GM18909 (cell line): ENCODE measurements at regions not wholly inside any gene's neighbourhood (a gene's known extent, or its start where the extent isn't known, plus 50 kb on each side); places are given as distances from the start of the nearest gene placed in this dataset.

Experiments used
- ATAC-seq: cut with Tn5 transposase; IDR thresholded peaks from one replicate; pipeline ENCODE4 v1.9.1; 2021; ENCODE audit warnings: mild to moderate bottlenecking; ENCODE audit not compliant: unreplicated experiment, poor library complexity

DNA sequence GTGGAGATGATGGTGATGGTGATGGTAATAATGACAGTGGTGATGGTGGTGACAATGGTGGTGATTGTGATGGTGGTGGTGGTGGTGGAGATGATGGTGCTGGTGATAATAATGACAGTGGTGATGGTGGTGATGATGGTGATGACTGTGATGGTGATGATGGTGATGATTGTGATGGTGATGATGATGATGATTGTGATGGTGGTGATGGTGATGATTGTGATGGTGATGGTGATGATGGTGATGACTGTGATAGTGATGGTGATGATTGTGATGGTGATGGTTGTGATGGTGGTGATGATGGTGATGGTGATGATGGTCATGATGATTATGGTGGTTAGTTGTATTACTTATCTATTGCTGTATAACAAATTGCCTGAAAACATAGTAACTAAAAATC is 108.9 kb upstream of the NKX1-1 start:
- no peak for ATAC-seq

DNA sequence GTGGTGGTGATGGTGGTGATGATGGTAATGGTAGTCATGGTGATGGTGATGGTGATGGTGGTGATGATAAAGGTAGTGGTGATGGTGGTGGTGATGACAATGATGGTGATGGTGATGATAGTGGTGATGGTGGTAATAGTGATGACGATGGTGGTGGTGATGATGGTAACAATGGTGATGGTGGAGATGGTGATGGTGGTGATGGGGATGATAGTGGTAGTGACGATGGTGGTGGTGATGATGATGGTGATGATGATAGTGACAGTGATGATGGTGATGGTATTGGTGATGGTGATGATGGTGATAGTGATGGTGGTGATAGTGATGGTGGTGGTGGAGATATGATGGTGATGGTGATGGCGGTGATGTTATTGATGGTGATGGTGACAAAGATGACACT is 108.4 kb upstream of the NKX1-1 start:
- ATAC-seq = no peak

DNA sequence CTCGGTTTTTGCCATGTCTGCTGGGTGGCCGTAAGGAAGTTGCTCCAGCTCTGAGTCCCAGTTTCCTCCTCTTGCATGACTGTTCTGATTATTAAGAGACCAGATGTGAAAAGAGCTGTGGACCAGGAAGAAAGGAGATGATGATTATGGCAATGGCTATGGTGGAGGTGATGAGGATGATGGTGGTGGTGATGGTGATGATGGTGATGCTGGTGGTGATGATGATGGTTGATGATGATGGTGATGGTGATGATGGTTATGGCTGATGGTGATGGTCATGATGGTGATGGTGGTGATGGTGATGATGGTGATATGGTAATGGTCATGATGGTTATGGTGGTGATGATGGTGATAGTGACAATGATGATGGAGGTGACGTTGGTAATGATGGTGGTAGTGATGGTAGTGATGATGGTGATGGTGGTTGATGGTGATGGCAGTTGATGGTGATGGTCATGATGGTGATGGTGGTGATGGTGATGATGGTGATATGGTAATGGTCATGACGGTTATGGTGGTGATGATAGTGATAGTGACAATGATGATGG is 107.8 kb upstream of the NKX1-1 start:
- ATAC-seq = no peak

DNA sequence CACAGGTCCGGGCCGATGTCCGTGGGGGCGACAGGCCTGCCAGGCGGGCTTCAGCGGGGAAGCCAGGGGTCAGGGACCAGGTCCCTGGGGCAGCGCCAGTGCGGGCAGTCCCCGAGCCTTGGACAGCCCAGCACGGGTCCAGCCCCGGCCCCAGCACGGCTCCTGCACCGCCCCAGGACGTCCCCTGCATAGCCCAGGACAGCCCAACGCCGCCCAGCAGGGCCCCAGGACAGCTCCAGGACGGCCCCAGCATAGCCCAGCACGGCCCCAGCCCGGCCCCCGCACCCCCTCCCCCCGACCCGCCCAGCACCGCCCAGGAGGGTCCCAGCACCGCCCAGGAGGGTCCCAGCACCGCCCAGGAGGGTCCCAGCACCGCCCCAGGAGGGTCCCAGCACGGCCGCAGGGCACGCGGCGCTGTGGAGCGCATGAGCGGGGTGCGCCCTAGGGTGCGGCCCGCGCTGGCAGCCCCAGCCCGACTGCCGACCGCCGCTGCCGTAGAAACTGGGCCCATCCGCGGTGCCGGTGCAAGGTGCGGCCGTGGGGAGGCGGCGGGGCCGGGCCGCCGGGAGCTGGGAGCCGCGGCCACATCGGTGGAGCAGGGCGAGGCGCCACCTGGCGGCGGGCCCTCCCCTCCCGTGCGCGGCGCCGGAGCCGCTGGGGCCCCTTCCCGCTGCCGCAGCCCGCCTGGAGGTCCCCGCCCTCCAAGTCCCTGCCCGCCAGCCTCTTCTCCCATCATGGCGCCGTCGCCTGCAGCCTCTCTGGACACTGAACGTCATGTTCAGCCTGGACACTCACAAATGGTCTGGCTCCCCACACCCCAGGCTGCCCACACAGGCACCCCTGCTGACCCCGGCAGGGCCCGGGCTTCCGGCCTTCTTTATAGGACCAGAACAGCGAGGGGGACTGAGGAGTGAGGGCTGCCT is 106.8 kb upstream of the NKX1-1 start:
- no peak for ATAC-seq

DNA sequence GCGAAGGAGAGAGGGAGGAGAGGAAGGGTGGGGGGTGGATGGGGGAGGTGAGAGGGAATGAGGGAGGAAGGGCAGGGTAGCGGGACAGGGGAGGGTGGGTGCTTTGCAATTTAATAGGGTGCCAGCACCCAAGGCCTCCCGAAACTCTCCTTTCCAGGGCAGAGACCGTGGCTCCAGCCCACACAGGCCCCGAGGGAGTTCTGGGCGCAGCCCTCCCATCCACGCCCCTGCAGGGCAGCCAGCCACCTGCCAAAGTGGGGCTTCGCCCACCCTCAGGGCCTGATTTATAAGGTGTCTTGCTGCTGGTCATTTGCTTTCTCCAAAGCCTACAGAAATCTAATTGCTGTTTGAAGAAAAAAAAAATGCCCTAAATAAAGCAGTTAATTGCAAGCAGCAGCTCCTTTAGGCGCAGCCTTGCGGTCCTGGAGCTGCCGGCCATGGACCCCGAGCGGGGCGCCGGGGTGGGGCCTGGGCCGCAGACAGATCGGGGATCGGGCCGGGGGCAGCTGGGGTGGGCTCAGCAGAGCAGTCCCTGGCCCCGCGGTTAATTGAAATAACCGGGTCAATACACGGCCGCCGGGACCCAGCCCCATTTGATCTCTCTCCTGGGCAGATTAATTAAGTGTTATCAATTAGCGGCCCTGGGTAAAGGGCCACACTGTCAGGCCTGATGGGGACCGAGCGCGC is 106.0 kb upstream of the NKX1-1 start:
- ATAC-seq = no peak

DNA sequence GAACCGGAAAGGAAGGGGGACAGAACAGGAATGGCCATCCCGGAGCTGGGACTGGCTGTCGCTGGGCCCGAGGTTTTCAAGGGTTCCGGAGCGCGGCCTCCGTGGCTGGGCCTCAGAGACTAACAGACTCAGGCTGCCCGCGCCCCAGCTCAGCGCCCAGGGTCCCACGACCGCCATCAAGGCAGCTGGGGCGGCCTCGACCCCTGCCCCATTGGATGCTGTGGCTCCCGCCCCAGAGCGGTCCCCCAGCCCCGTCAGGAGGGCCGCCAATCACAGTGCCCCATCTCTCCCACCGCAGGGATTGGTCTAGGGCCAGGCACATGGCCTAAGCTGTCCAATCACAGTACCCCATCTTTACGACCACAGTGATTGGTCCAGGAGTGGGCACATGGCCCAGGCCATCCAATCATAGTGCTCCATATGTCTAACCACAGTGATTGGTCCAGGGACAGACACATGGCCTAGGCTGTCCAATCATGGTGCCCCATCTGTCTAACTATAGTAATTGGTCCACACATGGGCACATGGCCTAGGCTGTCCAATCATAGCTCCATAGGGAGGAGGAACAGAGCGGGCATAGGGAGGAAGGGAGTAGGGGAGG is 105.3 kb upstream of the NKX1-1 start:
- ATAC-seq = no peak

DNA sequence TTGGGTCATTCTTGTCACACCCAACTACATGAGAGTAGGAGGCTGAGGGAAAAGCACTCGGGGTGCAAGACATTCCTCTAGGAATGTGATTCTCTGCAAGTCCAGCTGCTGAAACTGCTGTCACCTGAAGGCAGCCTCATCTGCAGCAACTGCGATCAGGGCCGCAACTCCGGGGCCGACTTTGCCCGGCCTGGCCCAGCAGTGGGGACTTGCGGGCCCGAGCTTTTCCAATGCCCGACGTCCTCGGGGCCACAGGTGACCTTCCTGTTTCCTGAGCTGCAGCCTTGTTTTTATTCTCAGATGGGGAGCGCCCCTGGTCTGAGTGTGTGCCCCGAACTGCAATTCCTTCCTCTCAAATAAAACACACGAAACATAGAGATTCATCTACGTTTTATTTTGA is 104.7 kb upstream of the NKX1-1 start:
- ATAC-seq = no peak

DNA sequence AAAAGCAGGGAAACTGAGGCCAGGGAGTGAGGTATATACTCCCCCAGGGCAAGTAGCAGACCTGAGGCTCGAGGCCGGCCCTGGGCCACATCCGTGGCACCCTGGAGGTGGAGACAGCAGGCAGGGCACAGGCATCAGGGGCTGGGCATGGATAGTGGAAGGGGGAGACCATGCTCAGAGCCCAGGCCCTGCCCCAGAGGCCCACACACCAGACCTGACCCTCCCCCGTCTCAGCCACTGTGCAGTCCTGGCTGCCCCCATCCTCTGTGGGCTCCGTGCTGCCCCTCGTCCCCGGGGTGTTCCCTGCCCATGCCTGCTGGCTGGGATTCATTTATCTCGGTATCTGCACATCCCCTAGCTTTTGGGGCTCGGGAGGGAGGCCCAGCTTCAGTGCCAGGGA is 103.1 kb upstream of the NKX1-1 start:
- no peak for ATAC-seq

DNA sequence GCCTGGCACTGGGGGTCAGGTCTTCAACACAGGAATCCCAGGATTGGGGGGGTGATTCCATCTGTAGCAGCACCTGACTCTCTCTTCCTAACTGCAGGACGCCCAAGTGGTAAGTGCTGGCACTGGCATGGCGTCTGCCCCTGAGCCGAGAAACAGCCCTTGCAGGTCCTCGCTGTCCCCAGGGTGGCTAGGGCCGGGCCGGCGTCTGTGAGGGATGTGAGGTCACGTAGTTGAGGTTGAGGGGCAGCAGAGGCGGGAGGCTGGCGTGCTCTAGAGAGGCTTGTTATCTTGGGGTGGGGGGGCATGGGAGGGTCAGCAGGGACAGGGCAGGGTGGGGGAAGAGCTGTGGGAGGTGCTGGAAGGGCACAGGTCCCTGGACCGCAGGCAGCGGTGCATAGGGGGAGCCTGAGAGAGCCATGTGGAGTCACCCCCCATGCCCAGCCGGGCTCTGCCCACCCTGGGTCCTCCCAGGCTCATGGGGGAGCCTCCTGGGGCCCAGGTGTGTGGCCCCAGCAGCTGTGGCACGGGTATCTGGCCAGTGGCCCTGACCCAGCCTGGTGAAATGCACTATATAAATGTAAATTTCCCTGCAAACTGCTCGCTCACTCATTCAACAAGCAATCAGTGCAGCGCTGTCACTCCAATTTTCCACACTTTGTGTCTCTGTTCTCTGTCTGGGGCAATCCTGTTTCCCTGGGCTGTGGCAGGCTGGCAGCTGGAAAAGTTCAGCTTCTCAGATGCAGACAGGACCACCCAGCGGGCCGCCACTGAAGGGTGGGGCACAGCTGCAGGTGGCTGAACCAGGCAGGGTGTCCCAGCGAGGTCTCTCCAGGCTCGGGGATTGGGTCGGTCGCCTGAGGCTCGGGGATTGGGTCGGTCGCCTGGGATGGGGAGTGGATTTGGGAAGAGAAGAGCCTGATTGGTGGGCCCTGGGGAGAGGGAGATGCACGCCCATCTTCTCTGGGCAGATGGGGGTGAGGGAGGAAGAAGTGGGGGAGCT is 102.2 kb upstream of the NKX1-1 start:
- no peak for ATAC-seq

DNA sequence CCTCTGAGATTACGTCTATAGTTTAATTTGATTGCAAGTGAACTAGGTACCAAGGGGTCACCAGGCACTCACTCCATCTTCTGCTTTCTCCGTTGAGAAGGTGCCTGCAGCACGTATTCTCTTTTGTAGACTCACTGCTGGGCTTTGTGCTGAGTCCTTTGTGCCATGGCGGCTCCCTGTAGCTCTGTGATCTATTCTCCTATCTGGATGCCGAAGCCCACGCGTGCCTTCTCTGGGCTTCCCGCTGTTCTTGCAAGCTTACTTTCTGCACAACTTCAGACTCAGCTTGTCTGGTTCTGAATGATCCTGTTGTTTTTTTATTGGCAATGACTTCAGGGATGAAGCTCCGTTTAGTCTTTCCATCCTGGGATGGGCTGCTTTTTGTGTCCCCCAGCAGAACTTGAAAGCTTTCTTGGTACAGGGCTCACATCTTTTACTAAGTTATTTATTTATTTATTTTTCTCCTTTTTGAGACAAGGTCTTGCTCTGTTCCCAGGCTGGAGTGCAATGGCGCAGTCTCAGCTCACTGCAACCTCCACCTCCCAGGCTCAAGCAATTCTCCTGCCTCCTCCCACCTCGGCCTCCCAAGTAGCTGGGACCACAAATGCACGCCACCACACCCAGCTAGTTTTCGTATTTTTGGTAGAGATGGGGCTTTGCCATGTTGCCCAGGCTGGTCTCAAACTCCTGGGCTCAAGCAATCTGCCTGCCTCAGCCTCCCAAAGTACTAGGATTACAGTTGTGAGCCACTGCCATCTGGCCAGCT is 100.9 kb upstream of the NKX1-1 start:
- no peak for ATAC-seq

DNA sequence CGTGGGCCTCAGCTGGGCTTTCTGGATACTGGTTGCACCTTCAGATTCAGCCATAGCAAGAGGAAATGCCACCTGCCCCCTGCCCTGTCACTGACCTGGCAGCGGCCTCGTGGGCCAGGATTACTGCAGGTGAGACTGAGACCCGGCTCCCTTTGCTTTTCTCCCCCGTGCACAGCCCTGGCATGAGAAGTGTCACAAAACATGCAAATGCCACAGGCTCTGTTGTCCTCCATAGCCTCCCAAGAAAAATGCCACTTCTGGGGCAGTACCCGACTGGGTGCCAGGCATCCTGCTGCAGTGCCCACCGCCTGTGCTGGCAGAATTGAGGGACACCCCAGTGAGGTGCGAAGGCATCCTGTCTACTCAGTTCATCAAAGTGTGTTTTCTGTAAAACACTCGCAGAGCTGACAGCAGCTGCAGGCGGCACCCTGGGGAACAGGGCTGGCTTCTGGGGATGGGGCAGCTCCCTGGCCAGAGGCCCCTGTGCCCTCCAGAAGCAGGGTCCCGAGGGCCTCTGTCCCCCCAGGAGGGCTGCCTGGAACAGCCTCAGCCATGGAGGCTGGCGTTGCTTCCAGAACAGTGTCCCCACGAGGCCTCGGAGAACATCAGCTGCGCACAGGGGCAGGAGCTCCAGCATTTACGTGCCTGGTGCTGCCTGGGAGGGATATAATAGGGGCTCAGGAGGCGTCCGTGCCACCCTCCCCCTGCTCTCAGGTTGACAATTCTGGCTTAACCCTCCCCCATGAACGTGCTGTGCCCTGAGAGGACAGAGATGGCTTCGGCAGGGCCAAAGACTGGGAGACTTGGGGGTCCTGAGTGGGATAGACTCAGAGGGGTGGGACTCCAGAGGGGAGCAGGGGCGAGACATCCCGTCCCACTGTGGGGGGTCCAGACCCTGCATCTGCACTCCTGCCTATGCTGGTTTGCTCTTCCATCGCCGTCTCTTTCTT is 99.5 kb upstream of the NKX1-1 start:
- ATAC-seq = no peak

DNA sequence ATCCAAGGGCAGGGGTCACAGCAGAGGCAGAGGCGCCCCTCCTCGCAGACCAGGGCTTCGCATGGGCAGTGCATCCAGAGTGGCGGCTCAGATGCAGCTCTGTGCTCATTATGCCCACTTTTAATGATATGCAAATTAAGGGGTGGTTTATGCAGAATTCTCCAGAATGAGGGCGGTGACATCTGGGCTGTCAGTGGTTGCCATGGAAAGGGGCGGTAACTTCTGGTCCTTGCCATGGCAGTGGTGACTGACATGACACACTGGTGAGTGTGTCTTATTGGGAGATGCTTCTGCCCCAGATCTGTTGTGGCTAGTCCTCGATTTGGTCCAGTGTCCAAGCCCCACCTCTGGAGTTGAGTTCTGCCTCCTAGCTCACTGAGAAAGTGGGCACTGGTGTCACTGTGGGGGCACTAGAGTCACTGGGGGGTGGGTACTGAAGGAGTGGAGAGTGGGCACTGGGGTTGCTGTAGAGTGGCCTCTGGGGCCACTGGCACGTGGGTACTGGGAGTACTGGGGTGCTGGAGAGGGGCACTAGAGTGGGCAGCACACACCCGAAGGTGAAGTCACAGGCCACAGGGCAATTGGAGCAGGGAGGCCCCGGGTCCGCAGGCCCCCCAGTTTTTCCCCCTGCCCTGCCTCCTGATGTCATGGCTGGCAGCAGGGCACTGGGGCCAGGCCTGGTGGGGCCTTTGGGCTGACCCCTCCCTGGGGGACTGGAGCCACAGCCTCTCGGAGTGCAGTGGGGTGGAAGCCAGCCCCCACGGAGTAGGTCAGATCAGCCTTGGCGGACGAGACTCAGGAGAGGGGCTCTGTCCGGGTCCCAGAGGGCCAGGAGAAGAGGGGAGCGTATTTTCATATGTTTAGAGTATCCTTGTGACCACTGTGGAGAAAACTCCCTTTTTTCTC is 98.6 kb upstream of the NKX1-1 start:
- no peak for ATAC-seq

DNA sequence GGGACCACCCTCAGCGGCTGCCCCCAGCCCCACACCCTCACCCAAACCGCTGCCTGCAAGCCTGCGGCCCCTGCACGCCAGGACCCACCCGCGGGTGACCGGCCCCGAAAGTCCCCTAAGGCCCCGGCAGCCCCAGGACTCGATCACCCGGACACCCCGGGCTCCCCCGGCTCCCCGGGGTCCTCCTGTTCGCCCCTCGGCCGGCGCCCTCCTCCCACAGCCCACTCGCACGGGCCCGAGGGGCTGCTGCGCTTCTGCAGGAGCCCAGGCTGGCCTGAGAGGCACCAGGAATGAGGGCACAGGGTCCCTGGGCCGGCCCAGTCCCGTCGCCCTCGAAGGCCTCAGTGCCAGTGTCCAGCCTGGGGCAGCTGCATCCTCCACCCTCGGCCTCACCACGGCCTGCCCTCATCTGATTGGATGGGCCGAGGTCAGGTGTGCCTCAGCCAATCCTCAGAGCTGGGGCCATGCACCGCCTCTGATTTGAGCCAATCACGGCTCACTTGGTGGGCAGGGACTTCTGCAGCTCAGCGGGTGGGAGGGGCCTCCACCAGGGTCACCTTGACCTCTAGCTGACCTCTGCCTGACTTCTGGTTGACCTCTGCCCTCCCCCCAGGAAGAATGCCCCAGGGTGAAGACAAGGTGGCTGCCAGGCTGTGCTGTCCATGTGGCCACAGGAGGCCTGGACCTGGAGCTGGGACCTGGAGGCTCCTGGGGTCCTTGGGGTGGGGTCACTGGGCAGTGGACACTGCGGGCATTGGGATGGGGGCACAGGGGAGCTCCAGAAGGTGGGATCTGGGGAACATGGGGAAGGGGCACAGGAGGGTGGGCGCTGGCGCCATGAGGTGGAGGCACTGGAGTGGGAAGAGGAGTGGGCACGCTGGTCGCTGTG is 97.6 kb upstream of the NKX1-1 start:
- ATAC-seq = no peak

DNA sequence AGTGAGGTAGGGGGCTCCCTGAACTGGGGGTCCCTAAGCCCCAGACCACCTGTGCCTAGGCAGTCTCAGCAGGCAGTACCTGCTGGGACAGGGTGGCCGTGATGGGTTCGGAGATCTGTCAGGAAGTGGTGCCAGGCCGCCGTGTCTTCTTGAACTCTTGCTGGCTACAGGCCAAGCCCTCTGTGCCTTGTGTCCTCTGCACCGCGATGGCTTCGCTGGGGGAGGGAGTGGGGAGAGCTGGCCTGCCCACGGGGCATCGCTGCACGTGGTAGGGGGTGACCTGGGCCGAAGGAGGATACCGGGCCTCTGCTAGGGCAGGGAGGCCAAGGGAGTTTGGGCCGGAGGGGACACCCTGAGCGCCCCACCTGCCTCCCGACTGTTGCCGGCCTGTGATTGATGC is 96.7 kb upstream of the NKX1-1 start:
- ATAC-seq = no peak

DNA sequence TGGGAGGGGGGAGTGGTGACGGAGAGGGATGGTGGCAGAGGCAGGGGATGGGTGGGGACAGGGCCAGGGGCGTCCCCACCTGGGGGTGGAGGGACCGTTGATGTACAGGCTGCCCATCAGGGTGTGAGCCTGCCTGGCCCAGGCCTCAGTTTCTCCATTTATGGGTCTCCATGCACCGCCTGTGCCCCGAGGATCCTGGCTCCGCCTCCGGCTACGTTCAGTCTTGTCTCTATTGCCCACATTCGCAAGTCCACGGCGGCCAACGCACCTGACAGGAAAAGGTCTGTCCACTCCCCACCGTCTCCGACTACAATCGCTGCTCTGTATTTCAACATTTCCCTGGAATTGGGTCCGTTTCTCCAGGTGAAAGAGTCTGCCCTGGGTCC is 96.3 kb upstream of the NKX1-1 start:
- ATAC-seq = no peak
